Upper lobe of left lung (tissue), 6 donors: ENCODE measurements at regions not wholly inside any gene's neighbourhood (a gene's known extent, or its start where the extent isn't known, plus 50 kb on each side); places are given as distances from the start of the nearest gene placed in this dataset.

Experiments used
- ATAC-seq, 2 donors: fragments of 200-7000 bp; cut with Tn5 transposase; one replicate each; pipeline ENCODE4 v1.9.1; 2022; ENCODE audit warnings: mild to moderate bottlenecking in 2 of 2, moderate library complexity in 2 of 2; ENCODE audit not compliant: low FRiP score in 2 of 2
- DNase-seq, 2 donors: peaks; one replicate each; pipeline ENCODE4 v3.0.0-alpha.2; 2019 to 2020
- H3K27ac ChIP-seq, 4 donors: fragments of 200-600 bp; sonication (generic); one replicate each; pipeline ENCODE4 v1.5.1; 2016 to 2019
- H3K27me3 ChIP-seq, 4 donors: fragments of 200-600 bp; sonication (generic); one replicate each; pipeline ENCODE4 v1.5.1; 2017 to 2019
- H3K36me3 ChIP-seq, 4 donors: fragments of 200-600 bp; sonication (generic); one replicate each; pipeline ENCODE4 v1.5.1; 2016 to 2019
- H3K4me1 ChIP-seq, 4 donors: fragments of 200-600 bp; sonication (generic); one replicate each; pipeline ENCODE4 v1.5.1; 2018 to 2019
- H3K4me3 ChIP-seq, 4 donors: fragments of 200-600 bp; sonication (generic); one replicate each; pipeline ENCODE4 v1.5.1; 2017 to 2019; ENCODE audit warnings: mild to moderate bottlenecking in 2 of 4, moderate library complexity in 1 of 4
- H3K9me3 ChIP-seq, 4 donors: fragments of 200-600 bp; sonication (generic); one replicate each; pipeline ENCODE4 v1.5.1; 2018 to 2019
- CTCF ChIP-seq, 6 experiments: fragments of 450-650 bp in 4 of 6; fragments of 200-600 bp in 2 of 6; sonication (generic) in 2 of 6; IDR thresholded peaks; one replicate each; pipeline ENCODE4 v1.5.1; 2016 to 2019; ENCODE audit warnings: antibody characterized with exemption in 6 of 6
- EP300 ChIP-seq, 4 donors: sonication (generic); formaldehyde crosslinking; IDR thresholded peaks; one replicate each; pipeline ENCODE4 v1.5.1; 2017; ENCODE audit warnings: antibody characterized with exemption in 4 of 4, control low read depth in 2 of 4
- POLR2A ChIP-seq, 4 donors: fragments of 450-650 bp; IDR thresholded peaks; one replicate each; pipeline ENCODE4 v1.5.1; 2016 to 2017; ENCODE audit warnings: antibody characterized with exemption in 4 of 4, mild to moderate bottlenecking in 2 of 4
- POLR2AphosphoS5 ChIP-seq, 2 donors: sonication (generic); formaldehyde crosslinking; IDR thresholded peaks; one replicate each; pipeline ENCODE4 v1.5.1; 2017; ENCODE audit warnings: antibody characterized with exemption in 2 of 2
- WGBS, 2 donors: methylation state at CpG; one replicate each; pipeline ENCODE4 v1.1.5; 2017 to 2018; 5-methylcytosine and 5-hydroxymethylcytosine counted together
- donor health status: DM: no; HTN: no; CAD: no; lungs with moderate emphysema.
- donor health status: DM: no; HTN: yes; CAD: no; lungs with severe emphysema.

- H3K36me3 ChIP-seq: no peaks in the 10 kb centered on the region
- TF ChIP-seq POLR2A (IDR thresholded peaks at IDR 0.05): no peak
- TF ChIP-seq EP300 (IDR thresholded peaks at IDR 0.05): no peak
- TF ChIP-seq CTCF (IDR thresholded peaks at IDR 0.05): no peak
- TF ChIP-seq POLR2AphosphoS5 (IDR thresholded peaks at IDR 0.05): no peak
- ATAC-seq (no peak), DNase-seq (peak in 1 of 2 donors; percentile 57)
- no peaks in the 10 kb centered on the region for H3K9me3 ChIP-seq
- H3K4me3 ChIP-seq: no peak overlapping the region
- no peak overlapping the region for H3K27ac ChIP-seq
- 89 to 90% methylated on average over 9 to 18 of the region's 18 CpGs for WGBS, 2 donors
- no peaks in the 10 kb centered on the region for H3K27me3 ChIP-seq
- no peaks in the 10 kb centered on the region for H3K4me1 ChIP-seq
Observed at GRCh38 chr10:128500642-128501041, 374.4 kb upstream of the MKI67 start.

- H3K4me1 ChIP-seq: no peaks in the 10 kb centered on the region
- ATAC-seq: no peak
- TF ChIP-seq EP300 (IDR thresholded peaks at IDR 0.05) (no peak), POLR2AphosphoS5 (IDR thresholded peaks at IDR 0.05) (no peak), POLR2A (IDR thresholded peaks at IDR 0.05) (no peak), CTCF (IDR thresholded peaks at IDR 0.05) (no peak)
- 73 to 78% methylated on average over 6 of the region's 6 CpGs for WGBS, 2 donors
- DNase-seq: no peak
- no peaks in the 10 kb centered on the region for H3K9me3 ChIP-seq
- H3K36me3 ChIP-seq: no peaks in the 10 kb centered on the region
- H3K4me3 ChIP-seq: no peak overlapping the region
- no peaks in the 10 kb centered on the region for H3K27me3 ChIP-seq
- no peak overlapping the region for H3K27ac ChIP-seq
Observed at GRCh38 chr10:128505346-128505745, 379.1 kb upstream of the MKI67 start.

- Histone ChIP-seq H3K4me1 (no peaks in the 10 kb centered on the region), H3K27ac (no peak overlapping the region), H3K36me3 (no peaks in the 10 kb centered on the region), H3K9me3 (no peaks in the 10 kb centered on the region), H3K27me3 (no peaks in the 10 kb centered on the region), H3K4me3 (no peak overlapping the region)
- 79 to 80% methylated on average over 2 of the region's 2 CpGs for WGBS, 2 donors
- TF ChIP-seq EP300 (IDR thresholded peaks at IDR 0.05) (no peak), POLR2A (IDR thresholded peaks at IDR 0.05) (no peak), CTCF (IDR thresholded peaks at IDR 0.05) (no peak), POLR2AphosphoS5 (IDR thresholded peaks at IDR 0.05) (no peak)
- ATAC-seq (no peak), DNase-seq (no peak)
Observed at GRCh38 chr10:128506423-128506822, 380.2 kb upstream of the MKI67 start.

GRCh38 chr10:128507066-128507465 is 380.8 kb upstream of the MKI67 start:
- Histone ChIP-seq H3K4me3 (no peak overlapping the region), H3K27me3 (no peaks in the 10 kb centered on the region), H3K4me1 (no peaks in the 10 kb centered on the region), H3K9me3 (no peaks in the 10 kb centered on the region), H3K36me3 (no peaks in the 10 kb centered on the region), H3K27ac (no peak overlapping the region)
- ATAC-seq (no peak), DNase-seq (no peak)
- TF ChIP-seq POLR2A (IDR thresholded peaks at IDR 0.05) (no peak), CTCF (IDR thresholded peaks at IDR 0.05) (no peak), EP300 (IDR thresholded peaks at IDR 0.05) (no peak)
- WGBS, 2 donors: 45 to 57% methylated on average over 2 of the region's 2 CpGs

- TF ChIP-seq POLR2A (IDR thresholded peaks at IDR 0.05) (no peak), EP300 (IDR thresholded peaks at IDR 0.05) (no peak), CTCF (IDR thresholded peaks at IDR 0.05) (no peak), POLR2AphosphoS5 (IDR thresholded peaks at IDR 0.05) (no peak)
- 69 to 79% methylated on average over 6 to 11 of the region's 11 CpGs for WGBS, 2 donors
- no peak for DNase-seq
Observed at GRCh38 chr10:128511284-128511683, 385.1 kb upstream of the MKI67 start.

More at GRCh38 chr10:128511284-128511683, 385.1 kb upstream of the MKI67 start:
- Histone ChIP-seq H3K4me3 (no peak overlapping the region), H3K4me1 (no peaks in the 10 kb centered on the region), H3K27me3 (no peaks in the 10 kb centered on the region), H3K36me3 (no peaks in the 10 kb centered on the region), H3K9me3 (no peaks in the 10 kb centered on the region), H3K27ac (no peak overlapping the region)
- ATAC-seq: no peak
